GM21360 (cell line): ENCODE measurements at regions not wholly inside any gene's neighbourhood (a gene's known extent, or its start where the extent isn't known, plus 50 kb on each side); places are given as distances from the start of the nearest gene placed in this dataset.

Experiments used
- ATAC-seq: cut with Tn5 transposase; IDR thresholded peaks from one replicate; pipeline ENCODE4 v1.9.1; 2021; ENCODE audit warnings: mild to moderate bottlenecking, moderate library complexity; ENCODE audit not compliant: unreplicated experiment

DNA sequence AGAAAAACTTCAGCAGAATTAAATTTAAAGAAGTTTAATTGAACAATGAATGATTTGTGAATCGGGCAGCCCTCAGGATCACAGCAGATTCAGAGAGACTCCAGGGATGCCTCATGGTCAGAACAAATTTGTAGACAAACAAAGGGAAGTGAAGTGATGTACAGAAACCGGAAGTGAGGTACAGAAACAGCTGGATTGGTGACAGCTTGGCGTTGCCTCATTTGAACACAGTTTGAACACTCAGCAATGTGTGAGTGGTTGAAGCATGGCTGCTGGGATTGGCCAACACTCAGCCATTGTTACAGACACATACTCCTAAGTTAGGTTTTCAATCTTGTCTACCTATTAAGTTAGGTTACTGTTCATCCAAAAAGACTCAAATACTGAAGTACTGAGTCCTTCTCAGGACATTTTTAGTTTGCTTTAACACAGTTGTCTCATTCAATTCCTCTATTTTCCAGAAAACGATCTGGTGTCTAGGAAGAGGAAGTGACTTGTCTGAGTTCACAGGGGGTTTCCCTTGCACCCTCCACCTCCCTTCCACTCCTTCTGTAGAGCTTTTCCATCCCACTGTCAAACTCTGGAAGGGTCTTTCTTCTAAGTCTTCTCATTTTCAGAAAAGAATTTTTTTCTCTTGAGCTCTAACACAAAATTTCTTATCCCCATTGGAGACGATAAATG is 137.9 kb downstream of the SLC4A3 start:
- no peak for ATAC-seq

DNA sequence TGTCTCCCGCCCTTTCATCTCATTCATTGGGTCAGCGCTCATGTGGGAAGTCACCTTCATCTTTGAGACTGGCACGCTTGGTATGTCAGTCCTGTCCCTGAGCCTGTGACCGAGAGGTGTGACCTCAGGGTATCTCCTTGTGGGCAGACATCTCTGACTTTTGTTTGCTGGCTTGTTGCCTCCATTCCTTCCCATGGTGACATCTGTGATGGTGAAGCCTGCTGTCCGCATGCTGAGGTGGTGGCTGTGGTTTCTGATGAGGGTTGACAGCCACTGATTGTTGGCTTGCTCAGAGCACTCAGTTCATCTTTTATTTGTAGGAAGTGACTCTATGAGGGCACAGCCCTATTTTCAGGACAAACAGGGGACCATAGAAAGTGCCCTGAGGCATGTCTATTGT is 139.2 kb downstream of the SLC4A3 start:
- ATAC-seq, result no peak

DNA sequence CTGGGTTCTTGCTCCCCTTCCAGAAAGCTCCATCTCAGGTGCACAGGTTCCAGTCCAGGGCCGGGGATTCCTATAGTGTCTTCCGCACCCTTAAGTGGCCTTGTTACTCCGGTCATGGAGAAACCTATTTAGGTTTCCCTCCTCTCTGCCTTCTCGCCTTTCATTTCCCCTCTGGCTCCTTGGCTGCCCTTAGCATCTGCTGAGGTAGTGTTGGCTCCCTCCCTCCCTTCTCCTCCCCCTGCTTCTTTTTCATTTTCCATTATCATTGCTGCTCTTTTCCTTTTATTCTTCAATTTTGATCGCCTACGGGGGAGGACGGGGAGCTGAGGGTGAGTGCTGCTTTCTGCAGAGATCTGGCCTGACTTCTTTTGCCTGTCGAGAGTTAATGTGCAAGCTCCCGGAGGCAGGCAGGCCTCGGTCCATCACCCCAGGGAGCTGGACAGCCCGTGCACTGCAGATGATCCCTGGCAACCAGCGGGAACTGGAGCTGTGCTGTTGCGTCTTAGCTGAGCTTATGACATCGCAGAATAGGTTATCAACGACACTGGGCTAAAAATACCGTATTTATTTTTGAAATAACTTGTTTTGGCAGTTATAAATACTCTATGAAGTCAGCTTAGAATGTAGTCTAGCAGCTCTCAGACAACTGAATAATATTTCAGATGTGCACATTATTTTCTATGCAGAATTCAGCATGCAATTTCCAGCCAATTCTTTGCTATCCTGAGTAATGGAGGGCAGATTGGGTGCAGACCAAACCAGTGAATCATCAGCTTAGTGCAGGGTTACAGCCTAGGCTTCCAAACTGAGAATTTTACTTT is 141.9 kb downstream of the SLC4A3 start:
- no peak for ATAC-seq

DNA sequence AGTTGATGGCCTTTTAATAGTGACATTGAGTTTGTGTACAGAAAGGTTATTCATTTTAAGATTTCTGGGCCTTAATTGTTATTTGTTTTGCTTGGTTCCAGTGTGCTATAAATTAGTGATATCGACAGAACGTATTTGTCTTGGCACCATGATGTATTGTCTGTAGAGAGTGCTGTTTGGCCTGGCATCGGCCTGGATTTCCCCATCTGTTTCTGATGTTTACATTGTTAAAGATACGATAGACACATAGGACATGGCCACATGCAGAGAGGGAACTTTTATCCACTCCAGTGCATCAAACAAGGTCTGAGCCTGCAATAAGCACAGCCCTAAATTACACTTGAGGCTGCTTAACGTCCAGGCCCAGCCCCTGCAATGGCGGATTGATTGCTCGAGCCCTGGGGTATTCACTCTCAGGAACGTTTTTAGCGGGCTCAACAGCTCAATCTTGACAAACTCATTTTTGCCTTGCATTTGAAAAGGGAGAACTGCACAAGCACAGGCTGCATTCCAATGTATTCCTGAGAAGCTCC is 144.7 kb downstream of the SLC4A3 start:
- no peak for ATAC-seq

DNA sequence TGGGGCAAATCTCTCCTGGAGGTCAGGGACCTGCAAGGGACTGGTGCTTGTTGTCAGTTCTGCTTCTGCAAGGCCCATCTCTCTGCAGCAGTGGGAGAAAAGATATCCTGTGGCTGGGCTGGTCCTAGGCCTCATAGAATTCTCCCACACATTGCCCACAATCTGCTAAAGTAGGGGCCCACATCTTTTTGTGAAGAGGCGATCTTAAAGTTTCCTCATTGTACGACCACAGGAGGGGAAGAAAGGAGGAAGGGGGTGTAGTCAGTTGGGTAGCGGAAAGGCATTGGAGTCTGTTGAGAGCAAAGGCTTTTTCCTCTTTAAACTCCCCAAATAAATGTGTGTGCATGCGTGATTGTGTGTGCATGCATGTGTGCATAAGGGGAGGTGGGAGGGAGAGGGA is 145.3 kb downstream of the SLC4A3 start:
- ATAC-seq, result no peak

DNA sequence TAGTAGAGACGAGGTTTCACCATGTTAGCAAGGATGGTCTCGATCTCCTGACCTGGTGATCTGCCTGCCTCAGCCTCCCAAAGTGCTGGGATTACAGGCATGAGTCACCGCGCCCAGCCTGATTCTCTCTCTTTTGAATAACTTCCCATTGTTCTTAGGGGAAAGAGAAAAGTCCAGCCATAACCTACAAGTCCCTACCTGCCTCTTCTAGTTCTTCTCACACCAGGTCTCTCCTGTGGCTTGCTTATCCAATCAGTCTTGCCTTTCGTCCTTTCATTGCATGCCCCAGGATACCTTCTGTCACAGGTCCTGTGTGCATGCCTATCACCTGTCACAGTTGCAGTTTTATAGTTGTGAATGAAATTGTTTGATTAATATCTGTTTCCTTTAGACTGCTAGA is 148.1 kb downstream of the SLC4A3 start:
- ATAC-seq, result no peak

DNA sequence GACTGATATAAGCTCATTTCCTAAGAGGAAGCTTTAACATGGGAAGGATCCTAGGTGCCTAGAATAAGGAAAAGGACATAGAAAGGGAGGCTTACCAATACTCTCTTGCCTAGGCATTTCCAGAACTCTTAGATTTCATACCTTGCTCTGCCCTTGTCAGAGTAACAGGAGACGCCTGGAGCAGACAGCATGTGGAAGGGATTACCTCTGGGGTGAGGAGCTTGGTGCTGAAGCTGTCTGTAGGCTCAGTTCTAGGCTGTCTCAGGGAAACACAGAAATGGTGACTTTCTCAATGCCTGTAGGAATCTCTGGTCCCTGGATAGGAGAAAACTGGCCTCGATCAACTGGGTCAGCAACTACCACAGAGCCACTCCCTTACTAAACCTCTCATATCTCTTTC is 150.0 kb downstream of the SLC4A3 start:
- ATAC-seq, result no peak

DNA sequence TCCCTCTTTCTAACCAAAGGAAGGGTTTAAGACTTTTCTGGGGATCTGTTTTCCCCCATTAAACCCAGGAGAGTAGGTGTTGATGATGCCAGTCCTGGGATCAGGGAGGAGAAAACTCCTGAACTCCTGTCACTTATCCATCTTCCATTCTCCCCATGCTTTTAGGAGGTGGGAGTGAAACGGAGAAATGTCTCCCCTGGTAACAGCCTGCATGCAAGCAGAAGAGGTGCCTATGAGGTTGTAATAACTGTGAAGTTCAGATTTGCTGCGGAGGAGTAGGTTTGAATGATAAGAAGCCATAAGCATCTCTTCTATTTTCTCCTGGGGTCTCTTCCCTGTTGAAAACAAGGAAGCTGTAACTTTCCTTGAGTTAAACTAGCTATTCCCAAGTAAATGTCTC is 150.8 kb downstream of the SLC4A3 start:
- no peak for ATAC-seq

DNA sequence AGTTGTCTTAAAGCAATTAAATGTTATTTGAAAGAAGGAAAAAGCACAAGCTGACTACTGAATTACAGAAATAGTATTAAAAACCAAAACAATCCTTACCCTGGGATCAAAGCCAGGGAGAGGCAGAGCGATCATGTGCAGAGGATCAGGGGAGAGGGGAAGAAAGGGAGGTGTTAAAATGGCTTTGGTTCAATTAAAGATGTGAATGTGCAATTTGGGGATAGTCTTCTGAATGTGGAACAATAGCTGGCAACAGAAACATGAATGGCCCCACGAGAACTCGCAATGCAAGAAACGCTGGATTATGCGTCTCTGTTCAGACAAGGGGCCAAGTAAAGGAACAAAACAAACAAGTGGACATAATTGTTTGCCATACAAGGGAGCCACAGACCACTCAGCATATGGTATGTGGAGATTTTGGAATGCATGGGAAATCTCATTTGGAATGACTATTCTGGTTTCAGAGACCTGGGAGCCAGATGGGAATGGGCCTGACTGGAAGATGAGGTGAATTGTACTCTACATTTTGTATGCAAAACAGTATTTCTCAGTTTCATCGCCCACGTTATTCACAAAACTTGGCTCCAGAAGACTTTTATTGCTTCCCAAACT is 155.4 kb downstream of the SLC4A3 start:
- ATAC-seq, result no peak

DNA sequence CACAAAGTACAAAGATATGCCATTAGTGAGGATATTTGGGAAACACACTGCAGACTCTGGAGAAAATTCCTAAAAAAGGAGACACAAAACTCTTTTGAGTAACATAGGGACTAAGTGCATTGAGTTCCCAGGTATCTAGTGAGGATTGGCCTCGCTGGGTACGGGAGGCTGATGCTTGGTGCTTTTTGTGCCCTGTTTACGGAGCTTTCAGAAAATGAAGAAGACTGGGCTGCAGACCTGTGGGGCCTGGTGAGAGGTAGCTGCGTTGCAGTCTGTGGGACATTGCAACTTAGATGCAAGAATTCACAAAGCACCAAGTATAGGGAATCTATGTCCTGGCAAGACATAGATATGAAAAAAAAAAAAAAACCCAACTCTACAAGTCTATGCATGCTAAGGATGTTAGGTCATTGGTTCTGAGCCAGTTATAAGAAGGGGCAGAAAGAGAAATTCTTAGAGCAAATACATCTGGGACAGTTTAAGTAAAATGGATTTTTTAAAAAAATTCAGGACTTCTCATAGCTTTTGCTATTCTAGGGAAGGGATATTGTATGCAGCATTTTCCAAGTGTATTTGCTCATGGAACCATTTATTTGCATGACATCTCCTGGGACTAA is 156.0 kb downstream of the SLC4A3 start:
- no peak for ATAC-seq

DNA sequence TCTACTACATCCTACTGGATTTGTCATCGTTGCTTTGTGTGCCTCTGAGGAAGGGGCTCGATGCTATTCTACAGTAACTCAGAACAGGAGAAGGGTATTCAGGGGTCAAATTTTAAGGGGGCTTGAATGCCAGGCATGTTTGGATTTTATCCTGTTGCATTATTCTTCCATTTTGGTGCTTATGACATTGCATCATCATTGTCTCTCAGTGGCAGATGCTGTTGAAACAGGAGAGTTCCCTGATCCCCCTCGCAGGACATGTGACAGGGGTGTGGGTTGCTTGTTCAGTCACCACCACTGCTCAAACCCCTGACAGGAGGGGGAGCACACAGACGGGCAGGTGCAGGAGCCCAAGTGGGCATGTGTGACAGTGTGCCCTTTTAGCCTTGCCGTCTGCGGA is 156.7 kb downstream of the SLC4A3 start:
- ATAC-seq, result no peak

DNA sequence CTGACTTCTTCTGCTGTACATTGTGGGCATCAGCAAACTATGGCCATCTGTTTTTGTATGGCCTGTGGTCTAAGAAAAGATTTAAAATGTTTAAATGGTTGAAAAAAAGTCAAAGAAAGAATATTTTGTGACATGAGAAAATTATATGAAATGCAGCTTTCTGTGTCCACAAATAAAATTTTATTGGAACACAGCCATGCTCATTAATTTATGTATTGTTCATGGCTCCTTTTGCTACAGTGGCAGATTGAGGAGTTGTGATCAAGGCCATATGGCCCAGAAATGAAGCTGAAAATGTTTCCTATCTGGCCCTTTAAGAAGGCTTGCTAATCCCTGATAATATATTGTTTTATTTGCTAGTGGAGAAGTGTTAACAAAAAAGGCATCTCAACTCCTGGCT is 162.0 kb downstream of the SLC4A3 start:
- no peak for ATAC-seq

DNA sequence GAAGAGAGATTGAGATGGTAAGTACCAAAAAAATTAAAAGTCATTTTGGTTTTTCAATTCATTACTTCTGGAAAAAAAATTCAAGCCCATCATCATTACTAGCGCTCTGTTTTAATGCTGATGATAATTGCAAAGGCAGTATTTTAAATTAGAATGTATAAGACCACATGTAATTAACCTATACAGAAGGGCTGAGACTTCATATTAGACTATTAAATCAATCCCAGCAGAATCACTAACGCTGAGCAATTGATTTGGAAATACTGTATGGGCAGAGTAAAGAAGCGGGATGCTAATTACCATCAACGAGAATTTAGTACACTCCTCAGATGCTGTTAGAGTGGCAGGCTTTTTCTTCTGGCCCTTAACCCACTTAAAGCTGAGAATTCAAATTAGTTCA is 165.0 kb downstream of the SLC4A3 start:
- ATAC-seq, result no peak

DNA sequence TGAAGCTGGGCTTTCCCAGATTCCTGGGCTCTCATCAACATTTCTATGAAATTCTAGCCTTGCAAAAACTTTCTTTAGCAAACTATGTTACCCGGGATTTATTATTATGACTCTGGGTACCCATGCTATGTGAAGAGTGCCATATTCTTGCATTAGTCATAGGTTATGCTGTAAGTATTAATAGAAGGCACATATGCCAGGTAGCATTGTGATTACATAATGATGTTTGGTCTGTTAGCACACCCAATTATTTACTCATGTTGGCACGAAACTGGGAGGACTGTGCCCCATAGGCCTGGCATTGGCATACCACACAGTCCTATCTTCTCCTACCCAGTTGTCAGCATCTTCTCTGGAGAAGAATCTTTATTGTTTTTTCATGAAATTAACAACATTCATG is 171.0 kb downstream of the SLC4A3 start:
- ATAC-seq, result no peak

DNA sequence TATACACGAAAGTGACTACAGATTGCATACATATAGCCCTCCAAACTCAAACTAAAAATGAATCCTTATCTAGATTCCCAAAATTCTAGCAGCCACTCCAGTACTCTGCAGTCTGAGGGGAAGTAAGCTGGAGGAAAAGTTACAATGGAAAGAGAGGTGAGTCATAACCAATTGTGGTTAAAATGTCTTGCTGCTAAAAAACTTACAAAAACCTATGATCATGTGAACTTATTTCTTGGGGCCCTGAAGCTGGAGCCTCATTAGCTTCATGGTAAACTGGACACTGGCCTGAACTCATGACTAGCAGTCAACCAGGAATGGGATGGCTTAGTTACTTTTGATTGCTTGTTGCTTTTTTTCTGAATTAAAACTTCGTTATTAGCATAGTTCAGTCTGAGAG is 175.9 kb downstream of the SLC4A3 start:
- ATAC-seq, result no peak

DNA sequence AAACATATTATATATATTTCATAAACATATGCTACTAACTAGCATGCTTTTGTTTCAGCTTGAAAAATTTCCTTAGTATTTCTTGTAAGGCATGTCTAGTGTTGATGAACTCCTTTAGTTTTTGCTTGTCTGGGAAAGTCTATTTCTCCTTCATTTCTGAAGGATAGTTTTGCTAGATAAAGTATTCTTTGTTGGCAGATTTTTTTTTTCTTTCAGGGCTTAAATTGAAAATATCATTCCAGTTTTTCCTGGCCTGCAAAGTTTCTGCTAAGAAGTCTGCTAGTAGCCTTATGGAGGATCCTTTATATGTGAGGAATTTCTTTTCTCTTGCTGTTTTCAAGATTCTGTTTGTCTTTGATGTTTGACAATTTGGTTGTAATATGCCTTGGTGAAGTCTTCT is 183.5 kb downstream of the SLC4A3 start:
- ATAC-seq, result no peak

DNA sequence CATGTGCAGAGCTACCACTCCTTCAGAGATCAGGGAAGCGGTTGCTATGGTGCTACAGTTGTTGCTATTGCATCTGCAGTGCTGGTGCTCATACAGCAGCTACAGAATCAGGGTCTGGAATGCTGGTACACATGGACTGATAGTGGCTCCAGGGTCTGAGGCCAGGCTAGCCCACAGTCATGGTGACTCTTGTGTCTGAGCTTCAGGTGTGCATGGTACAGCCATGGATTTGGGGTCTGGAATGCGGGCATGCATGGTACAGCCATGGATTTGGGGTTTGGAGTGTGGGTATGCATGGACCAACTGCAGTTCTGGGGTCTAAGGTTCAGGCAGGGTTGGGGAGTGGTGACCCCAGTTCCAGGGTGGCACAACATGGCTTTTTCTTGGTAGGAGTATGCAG is 185.2 kb downstream of the SLC4A3 start:
- no peak for ATAC-seq

DNA sequence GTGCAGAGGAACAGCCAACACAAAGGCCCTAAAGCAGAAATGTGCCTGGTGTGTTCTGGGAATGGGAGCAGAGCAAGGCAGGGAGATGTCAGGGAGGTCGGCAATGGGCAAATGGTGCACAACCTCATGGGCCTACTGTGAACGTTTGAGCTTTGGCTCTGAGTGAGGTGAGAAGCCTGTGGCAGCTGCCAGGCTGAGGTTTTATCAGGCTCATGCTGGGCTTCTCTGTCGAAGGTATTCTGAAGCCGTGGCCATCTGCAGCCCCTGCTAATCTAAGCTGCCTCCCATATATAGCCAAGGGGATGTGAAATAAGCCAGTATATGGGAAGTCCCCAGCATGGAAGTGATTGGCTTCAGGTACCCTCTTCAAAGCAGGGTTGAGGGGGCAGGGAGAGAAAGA is 193.3 kb downstream of the SLC4A3 start:
- no peak for ATAC-seq

DNA sequence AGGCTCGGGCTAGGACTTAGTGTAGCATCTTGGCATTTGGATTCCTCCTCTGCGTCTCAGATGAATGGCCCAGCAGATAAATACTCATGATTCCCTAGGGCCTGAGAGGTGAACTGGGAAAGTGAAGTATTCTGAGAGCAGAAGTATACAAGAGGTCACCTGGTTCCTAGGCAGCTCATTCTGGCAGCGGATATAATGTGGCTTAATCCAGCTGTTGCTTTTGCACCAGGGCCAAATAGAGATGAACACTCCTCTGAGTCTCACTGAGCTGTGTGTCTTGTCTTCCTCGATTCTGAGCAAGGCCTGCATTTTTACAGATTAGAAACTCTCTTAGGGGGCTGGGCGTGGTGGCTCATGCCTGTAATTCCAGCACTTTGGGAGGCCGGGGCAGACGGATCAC is 196.1 kb downstream of the SLC4A3 start:
- ATAC-seq, result no peak

DNA sequence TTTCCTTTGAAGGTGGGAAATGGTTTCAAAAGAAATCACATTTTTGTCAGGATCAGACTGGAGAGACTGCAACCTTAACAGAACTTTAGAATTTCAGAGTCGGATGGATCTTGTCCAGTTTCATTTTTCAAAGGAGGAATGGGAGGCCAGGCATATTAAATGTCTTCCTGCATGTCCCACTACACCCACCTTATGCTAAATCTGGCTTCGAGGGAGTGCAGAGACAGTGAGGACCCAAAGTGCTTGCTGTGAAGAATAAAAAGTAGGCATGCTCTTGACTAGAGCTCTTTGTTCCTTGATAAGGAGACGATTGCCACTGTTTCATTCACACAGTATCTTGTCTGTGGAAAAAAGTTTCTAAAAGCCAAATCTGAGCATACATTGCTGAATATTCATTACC is 197.6 kb downstream of the SLC4A3 start:
- ATAC-seq, result no peak

DNA sequence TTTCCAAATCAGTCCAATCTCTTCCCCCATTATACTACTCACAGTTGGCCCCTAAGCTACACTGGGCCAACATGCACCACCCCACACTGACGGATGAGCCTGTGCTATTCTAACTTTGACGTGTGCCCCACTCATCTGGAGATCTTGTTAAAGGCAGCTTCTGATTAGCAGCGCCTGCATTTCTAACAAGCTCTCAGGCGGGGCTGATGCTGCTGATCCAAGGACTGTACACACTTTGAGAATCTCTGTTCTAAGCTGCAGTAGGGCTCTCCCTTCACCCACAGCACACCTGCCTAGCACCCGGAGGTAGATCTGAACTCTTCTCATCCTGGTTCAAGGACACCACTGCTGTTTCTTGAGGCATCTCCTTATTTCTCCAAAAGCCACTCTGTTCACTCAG is 200.7 kb downstream of the SLC4A3 start:
- no peak for ATAC-seq
